GM23248 (cell line): ENCODE measurements at regions not wholly inside any gene's neighbourhood (a gene's known extent, or its start where the extent isn't known, plus 50 kb on each side); places are given as distances from the start of the nearest gene placed in this dataset.

ENCODE experiments used
- DNase-seq: peaks from one replicate; pipeline ENCODE4 v3.0.0-alpha.2; 2015
- H2AFZ ChIP-seq: fragments of 200-600 bp; sonication (generic); 2 replicates; pipeline ENCODE4 v1.6.1; 2016; ENCODE audit warnings: antibody characterized with exemption
- H3F3A ChIP-seq: fragments of 200-600 bp; sonication (generic); 2 replicates; pipeline ENCODE4 v1.6.1; 2016; ENCODE audit warnings: mild to moderate bottlenecking, antibody characterized with exemption, mixed run types; ENCODE audit not compliant: insufficient read depth
- H3K27ac ChIP-seq: fragments of 200-600 bp; sonication (generic); 2 replicates; pipeline ENCODE4 v1.5.1; 2016; ENCODE audit warnings: mild to moderate bottlenecking
- H3K27me3 ChIP-seq: fragments of 200-600 bp; sonication (generic); replicated peaks from 2 replicates; pipeline ENCODE4 v1.6.1; 2016; ENCODE audit warnings: mild to moderate bottlenecking; ENCODE audit not compliant: insufficient read depth
- H3K36me3 ChIP-seq: fragments of 200-600 bp; sonication (generic); 2 replicates; pipeline ENCODE4 v1.6.1; 2016; ENCODE audit warnings: low read depth, mild to moderate bottlenecking
- H3K4me1 ChIP-seq: fragments of 200-600 bp; sonication (generic); 2 replicates; pipeline ENCODE4 v1.6.1; 2016; ENCODE audit warnings: mild to moderate bottlenecking; ENCODE audit not compliant: insufficient read depth
- H3K4me2 ChIP-seq: fragments of 200-600 bp; sonication (generic); one replicate; pipeline ENCODE4 v1.6.1; 2016; ENCODE audit warnings: mild to moderate bottlenecking; ENCODE audit not compliant: unreplicated experiment
- H3K4me3 ChIP-seq: fragments of 200-600 bp; sonication (generic); 2 replicates; pipeline ENCODE4 v1.5.1; 2016; ENCODE audit warnings: mild to moderate bottlenecking
- H3K79me2 ChIP-seq: fragments of 200-600 bp; sonication (generic); 2 replicates; pipeline ENCODE4 v1.6.1; 2016; ENCODE audit warnings: mild to moderate bottlenecking; ENCODE audit not compliant: insufficient read depth
- H3K9ac ChIP-seq: fragments of 200-600 bp; sonication (generic); 2 replicates; pipeline ENCODE4 v1.6.1; 2016; ENCODE audit warnings: mild to moderate bottlenecking
- H3K9me2 ChIP-seq: fragments of 200-600 bp; sonication (generic); 2 replicates; pipeline ENCODE4 v1.6.1; 2016; ENCODE audit warnings: mixed run types, mild to moderate bottlenecking, moderate library complexity; ENCODE audit not compliant: insufficient read depth
- H3K9me3 ChIP-seq: fragments of 200-600 bp; sonication (generic); one replicate; pipeline ENCODE4 v1.6.1; 2017; ENCODE audit warnings: low read depth
- H4K20me1 ChIP-seq: fragments of 200-600 bp; sonication (generic); 2 replicates; pipeline ENCODE4 v1.6.0; 2016; ENCODE audit not compliant: insufficient read depth
- EZH2 ChIP-seq: fragments of 200-600 bp; sonication (generic); IDR thresholded peaks from 2 replicates; pipeline ENCODE4 v1.6.1; 2018; ENCODE audit warnings: antibody characterized with exemption, mild to moderate bottlenecking; ENCODE audit not compliant: insufficient read depth, poor library complexity, severe bottlenecking
- EZH2phosphoT487 ChIP-seq: fragments of 200-600 bp; sonication (generic); IDR thresholded peaks from 2 replicates; pipeline ENCODE4 v1.6.1; 2018; ENCODE audit warnings: antibody characterized with exemption, moderate library complexity, mild to moderate bottlenecking, low read depth; ENCODE audit not compliant: insufficient read depth
- WGBS, 2 experiments: methylation state at CpG; one replicate each; pipeline ENCODE4 v1.1.6; 2015 to 2017; ENCODE audit warnings: low lambda C conversion rate in 2 of 2, low coverage in 1 of 2; ENCODE audit errors: missing lambda C conversion rate in 2 of 2; 5-methylcytosine and 5-hydroxymethylcytosine counted together
- in situ Hi-C: fragments of 300-500 bp; cut with MboI; formaldehyde crosslinking; loops from 2 replicates; pipeline ENCODE4 v1.15.0; 2020

DNA sequence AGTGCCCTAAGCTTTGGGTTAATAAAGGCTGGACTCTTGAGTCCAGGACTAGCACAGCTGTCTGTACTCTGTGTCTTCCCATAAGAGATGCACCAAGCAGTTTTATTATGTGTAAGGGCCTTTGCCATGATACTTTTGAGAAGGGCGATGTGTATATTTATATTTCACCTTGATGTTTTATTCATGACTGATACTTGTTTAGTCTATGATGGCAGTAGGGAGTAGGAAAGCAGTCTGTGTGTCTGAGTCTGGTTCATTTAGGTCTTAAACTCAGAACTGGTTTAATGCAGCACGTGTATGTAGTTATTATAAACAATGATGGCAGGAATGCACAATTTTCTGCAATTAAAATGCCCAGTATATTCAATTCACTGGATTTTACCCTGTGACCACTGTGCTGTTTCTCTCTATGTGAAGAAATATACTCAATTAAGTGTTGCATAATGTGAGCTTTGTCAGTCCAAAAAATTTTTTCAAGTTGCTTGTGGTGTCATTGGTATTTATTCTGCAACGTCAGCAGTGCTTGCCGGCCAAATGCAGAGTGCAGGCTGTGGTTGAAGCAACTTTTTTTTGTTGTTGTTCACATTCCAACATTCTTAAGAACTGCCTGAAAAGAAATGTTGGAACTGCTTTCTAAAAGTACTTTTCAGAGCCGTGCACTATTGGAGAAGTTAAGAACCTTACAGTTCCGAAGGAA, 423.7 kb upstream of the SEMA6D start:
- no peaks in the 10 kb centered on the region for H3K27me3 ChIP-seq
- H4K20me1 ChIP-seq = no peaks in the 10 kb centered on the region
- no peak overlapping the region for H3K4me3 ChIP-seq
- no peak overlapping the region for H3K4me2 ChIP-seq
- WGBS, 2 experiments = 8 to 10% methylated on average over 6 of the region's 6 CpGs
- peaks cover 6% of the 10 kb centered on the region; the same call in 1 of the 2 replicates for H3K4me1 ChIP-seq
- no peaks in the 10 kb centered on the region for H3K36me3 ChIP-seq
- H3K79me2 ChIP-seq = no peaks in the 10 kb centered on the region
- no peaks in the 10 kb centered on the region for H3K9me2 ChIP-seq
- no peaks in the 10 kb centered on the region for H3F3A ChIP-seq
- in situ Hi-C loops = no loop called here
- TF ChIP-seq EZH2phosphoT487 (no peak), EZH2 (no peak)
- no peak overlapping the region for H3K9ac ChIP-seq
- H3K27ac ChIP-seq = no peak overlapping the region
- peak; percentile 72 for DNase-seq
- H3K9me3 ChIP-seq = no peaks in the 10 kb centered on the region
- H2AFZ ChIP-seq = no peak overlapping the region

- Histone ChIP-seq H3K27me3 (no peaks in the 10 kb centered on the region), H3K4me3 (no peak overlapping the region), H3K79me2 (no peaks in the 10 kb centered on the region), H3K9ac (no peak overlapping the region), H3K27ac (no peak overlapping the region), H3K36me3 (no peaks in the 10 kb centered on the region), H3F3A (no peaks in the 10 kb centered on the region), H3K9me2 (no peaks in the 10 kb centered on the region), H4K20me1 (no peaks in the 10 kb centered on the region), H3K4me1 (peaks cover 6% of the 10 kb centered on the region; the same call in 1 of the 2 replicates), H2AFZ (no peak overlapping the region), H3K4me2 (no peak overlapping the region), H3K9me3 (no peaks in the 10 kb centered on the region)
- 3 to 4% methylated on average over 3 of the region's 3 CpGs for WGBS, 2 experiments
- TF ChIP-seq EZH2 (no peak), EZH2phosphoT487 (no peak)
- peak; percentile 1 for DNase-seq
- in situ Hi-C loops = no loop called here
Observed at GRCh38 chr15:47294765-47295259, 422.5 kb upstream of the SEMA6D start.

DNA sequence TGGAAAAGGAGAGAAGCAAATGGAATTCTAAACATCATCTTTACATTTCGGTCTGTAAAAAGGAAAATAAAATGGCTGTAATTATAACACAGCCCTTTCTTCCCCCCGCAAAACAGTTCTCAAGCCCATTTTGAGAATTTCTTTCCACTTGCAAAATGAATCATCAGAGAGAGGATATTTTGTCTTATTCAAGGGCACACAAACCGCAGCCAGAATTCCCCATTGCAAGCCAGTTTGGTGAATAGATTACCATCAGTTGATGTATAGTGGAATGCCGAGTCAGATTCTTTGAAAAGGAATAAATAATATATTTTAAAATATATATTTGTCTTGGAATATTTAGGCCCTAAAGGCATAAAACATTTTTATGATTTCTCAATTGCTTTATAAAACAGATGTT, 420.4 kb upstream of the SEMA6D start:
- Histone ChIP-seq H3K4me2 (no peak overlapping the region), H2AFZ (no peak overlapping the region), H3K4me1 (peaks cover 6% of the 10 kb centered on the region; the same call in 1 of the 2 replicates), H3K9me3 (no peaks in the 10 kb centered on the region), H3K36me3 (no peaks in the 10 kb centered on the region), H3K27ac (no peak overlapping the region), H4K20me1 (no peaks in the 10 kb centered on the region), H3K9ac (no peak overlapping the region), H3F3A (no peaks in the 10 kb centered on the region), H3K4me3 (no peak overlapping the region), H3K9me2 (no peaks in the 10 kb centered on the region), H3K27me3 (no peaks in the 10 kb centered on the region), H3K79me2 (no peaks in the 10 kb centered on the region)
- WGBS, 2 experiments = 52 to 58% methylated on average over 4 of the region's 4 CpGs
- in situ Hi-C loops = no loop called here
- DNase-seq = no peak
- TF ChIP-seq EZH2phosphoT487 (no peak), EZH2 (no peak)

DNA sequence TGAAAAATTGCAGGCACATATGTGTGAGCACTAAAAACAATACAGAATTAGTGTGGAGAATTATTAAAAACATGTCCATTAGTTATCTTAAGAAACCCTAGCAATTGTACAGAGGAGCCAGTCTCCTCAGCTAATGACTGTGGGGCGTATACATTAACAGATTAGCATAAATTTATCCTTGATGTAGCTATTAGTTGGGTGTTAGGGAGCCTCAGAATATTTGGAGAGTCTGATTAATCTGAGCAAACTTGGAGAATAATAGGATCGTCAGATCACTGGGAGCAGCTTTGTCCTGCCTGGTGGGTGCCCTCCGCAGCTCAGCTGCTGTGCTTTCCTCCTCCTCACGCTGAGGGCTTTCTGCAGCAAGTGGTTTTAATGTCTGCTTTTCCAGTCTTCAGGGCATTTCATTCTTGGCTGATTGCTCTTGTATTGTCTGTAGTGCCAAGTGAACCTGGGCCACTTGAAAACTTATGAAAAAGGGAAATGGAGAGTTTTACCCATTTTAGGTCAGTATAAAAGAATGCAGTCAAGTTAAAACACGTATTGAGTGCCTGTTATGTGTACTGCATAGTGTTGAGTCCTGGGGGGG, 417.4 kb upstream of the SEMA6D start:
- in situ Hi-C loops = no loop called here
- WGBS, 2 experiments = 46 to 47% methylated on average over 5 of the region's 5 CpGs

More for the DNA sequence above, 417.4 kb upstream of the SEMA6D start:
- Histone ChIP-seq H3K9me2 (no peaks in the 10 kb centered on the region), H3K9me3 (no peaks in the 10 kb centered on the region), H3K27me3 (no peaks in the 10 kb centered on the region), H3K4me1 (no peaks in the 10 kb centered on the region), H4K20me1 (no peaks in the 10 kb centered on the region), H3K27ac (no peak overlapping the region), H3K4me3 (no peak overlapping the region), H3F3A (no peaks in the 10 kb centered on the region), H3K79me2 (no peaks in the 10 kb centered on the region), H3K36me3 (no peaks in the 10 kb centered on the region), H2AFZ (no peak overlapping the region), H3K4me2 (no peak overlapping the region), H3K9ac (no peak overlapping the region)
- DNase-seq = no peak
- TF ChIP-seq EZH2 = no peak
- no peak for TF ChIP-seq EZH2phosphoT487
